Fibroblast of lung (primary cell): ENCODE measurements at regions not wholly inside any gene's neighbourhood (a gene's known extent, or its start where the extent isn't known, plus 50 kb on each side); places are given as distances from the start of the nearest gene placed in this dataset.

Experiments used
- DNase-seq, 2 donors: peaks; one replicate each; pipeline versions ENCODE4 v3.0.0 to v3.0.0-alpha.2; 2010; ENCODE audit warnings: low read depth in 2 of 2
- H2AFZ ChIP-seq: 2 replicates; pipeline ENCODE4 v1.5.1; 2012; ENCODE audit warnings: low read length, control low read depth, inconsistent platforms
- H3K27ac ChIP-seq: 2 replicates; pipeline ENCODE4 v1.5.1; 2011; ENCODE audit warnings: low read length, control low read depth; ENCODE audit not compliant: insufficient read depth
- H3K27me3 ChIP-seq: 2 replicates; pipeline ENCODE4 v1.5.1; 2011; ENCODE audit warnings: mild to moderate bottlenecking, low read length; ENCODE audit not compliant: control insufficient read depth, insufficient read depth
- H3K36me3 ChIP-seq: 2 replicates; pipeline ENCODE4 v1.5.1; 2011; ENCODE audit warnings: low read length; ENCODE audit not compliant: control insufficient read depth, insufficient read depth
- H3K4me1 ChIP-seq: 2 replicates; pipeline ENCODE4 v1.5.1; 2011; ENCODE audit warnings: low read length; ENCODE audit not compliant: control insufficient read depth, insufficient read depth; ENCODE audit errors: extremely low read depth
- H3K4me2 ChIP-seq: 2 replicates; pipeline ENCODE4 v1.5.1; 2011; ENCODE audit warnings: low read length, control low read depth; ENCODE audit not compliant: insufficient read depth; ENCODE audit errors: extremely low read depth
- H3K4me3 ChIP-seq, 4 experiments: fragments of 200-600 bp in 1 of 4; sonication (generic) in 1 of 4; replicated peaks in 1 of 4; 2 replicates each; pipeline ENCODE4 v1.5.1; 2011 to 2016; ENCODE audit warnings: low read length in 4 of 4, low read depth in 3 of 4, mild to moderate bottlenecking in 3 of 4, control low read depth in 2 of 4, inconsistent platforms in 1 of 4, mixed read lengths in 1 of 4; ENCODE audit not compliant: insufficient read depth in 1 of 4; ENCODE audit errors: control extremely low read depth in 1 of 4
- H3K79me2 ChIP-seq: 2 replicates; pipeline ENCODE4 v1.5.1; 2012; ENCODE audit warnings: mild to moderate bottlenecking, low read length, inconsistent platforms; ENCODE audit not compliant: control insufficient read depth, insufficient read depth
- H3K9ac ChIP-seq: 2 replicates; pipeline ENCODE4 v1.5.1; 2011; ENCODE audit warnings: mild to moderate bottlenecking, low read length, control low read depth; ENCODE audit not compliant: insufficient read depth
- H3K9me3 ChIP-seq: 2 replicates; pipeline ENCODE4 v1.5.1; 2012; ENCODE audit warnings: low read depth, low read length; ENCODE audit not compliant: control insufficient read depth, insufficient read depth
- H4K20me1 ChIP-seq: 2 replicates; pipeline ENCODE4 v1.5.1; 2011; ENCODE audit warnings: low read length; ENCODE audit not compliant: control insufficient read depth, insufficient read depth; ENCODE audit errors: extremely low read depth
- CTCF ChIP-seq, 2 donors: IDR thresholded peaks in 1 of 2; conservative IDR thresholded peaks in 1 of 2; 1 replicate in 1 of 2; 2 replicates in 1 of 2; pipeline ENCODE4 v1.5.1; 2011 to 2012; ENCODE audit warnings: low read length in 2 of 2, control low read depth in 1 of 2, inconsistent platforms in 1 of 2, low read depth in 1 of 2, mild to moderate bottlenecking in 1 of 2
- EZH2 ChIP-seq: IDR thresholded peaks from 2 replicates; pipeline ENCODE4 v1.5.1; 2012; ENCODE audit warnings: low read length, control low read depth, mild to moderate bottlenecking; ENCODE audit errors: missing control alignments

GRCh38 chr9:12350775-12351174 lies 342.4 kb upstream of the TYRP1 start:
- no peaks in the 10 kb centered on the region for H3K27me3 ChIP-seq
- no peaks in the 10 kb centered on the region for H3K9me3 ChIP-seq
- H3K4me3 ChIP-seq, result no peak overlapping the region
- no peak for TF ChIP-seq EZH2
- H3K36me3 ChIP-seq, result no peaks in the 10 kb centered on the region
- no peak overlapping the region for H3K4me2 ChIP-seq
- no peak for DNase-seq
- H3K27ac ChIP-seq, result no peak overlapping the region
- H3K79me2 ChIP-seq, result no peaks in the 10 kb centered on the region
- no peaks in the 10 kb centered on the region for H4K20me1 ChIP-seq
- H2AFZ ChIP-seq, result no peak overlapping the region
- H3K9ac ChIP-seq, result no peak overlapping the region
- no peaks in the 10 kb centered on the region for H3K4me1 ChIP-seq

GRCh38 chr9:12351293-12352044 lies 341.7 kb upstream of the TYRP1 start:
- no peak overlapping the region for H3K27ac ChIP-seq
- H3K27me3 ChIP-seq, result no peaks in the 10 kb centered on the region
- H2AFZ ChIP-seq, result no peak overlapping the region
- no peaks in the 10 kb centered on the region for H3K9me3 ChIP-seq
- TF ChIP-seq EZH2 (no peak), CTCF (conservative IDR thresholded peaks at IDR 0.05 in 1 of 2, IDR thresholded peaks at IDR 0.05 in 1 of 2; ENCODE audit: low read depth in 1 of 2, low read length in 2 of 2) (no peak)
- no peak overlapping the region for H3K4me3 ChIP-seq
- DNase-seq, result no peak
- H3K9ac ChIP-seq, result no peak overlapping the region
- H3K4me2 ChIP-seq, result no peak overlapping the region
- H4K20me1 ChIP-seq, result no peaks in the 10 kb centered on the region
- no peaks in the 10 kb centered on the region for H3K4me1 ChIP-seq
- no peaks in the 10 kb centered on the region for H3K36me3 ChIP-seq
- no peaks in the 10 kb centered on the region for H3K79me2 ChIP-seq

GRCh38 chr9:12352045-12352315 lies 341.2 kb upstream of the TYRP1 start:
- no peak overlapping the region for H3K4me3 ChIP-seq
- H3K4me1 ChIP-seq, result no peaks in the 10 kb centered on the region
- H3K9ac ChIP-seq, result no peak overlapping the region
- no peak overlapping the region for H3K4me2 ChIP-seq
- TF ChIP-seq EZH2, result no peak
- TF ChIP-seq CTCF (conservative IDR thresholded peaks at IDR 0.05 in 1 of 2, IDR thresholded peaks at IDR 0.05 in 1 of 2; ENCODE audit: low read depth in 1 of 2, low read length in 2 of 2), result no peak
- no peaks in the 10 kb centered on the region for H3K27me3 ChIP-seq
- no peaks in the 10 kb centered on the region for H3K9me3 ChIP-seq
- no peak overlapping the region for H3K27ac ChIP-seq
- no peaks in the 10 kb centered on the region for H4K20me1 ChIP-seq
- no peak overlapping the region for H2AFZ ChIP-seq
- DNase-seq, result no peak
- H3K79me2 ChIP-seq, result no peaks in the 10 kb centered on the region
- no peaks in the 10 kb centered on the region for H3K36me3 ChIP-seq
